Mammary epithelial cell (primary cell): ENCODE measurements at regions not wholly inside any gene's neighbourhood (a gene's known extent, or its start where the extent isn't known, plus 50 kb on each side); places are given as distances from the start of the nearest gene placed in this dataset.

Experiments used
- EZH2 ChIP-seq: IDR thresholded peaks from 2 replicates; pipeline ENCODE4 v1.6.1; 2012; ENCODE audit warnings: low read length, inconsistent platforms, borderline replicate concordance
- TF ChIP-seq, protein P1 (sequence below), 2 donors: IDR thresholded peaks in 1 of 2; conservative IDR thresholded peaks in 1 of 2; 2 replicates each; pipeline ENCODE4 v1.5.1; 2011 to 2012; ENCODE audit warnings: inconsistent platforms in 2 of 2, low read length in 2 of 2, mild to moderate bottlenecking in 2 of 2, control low read depth in 1 of 2, low read depth in 1 of 2; ENCODE audit not compliant: insufficient read depth in 1 of 2; ENCODE audit errors: extremely low read depth in 1 of 2

DNA sequence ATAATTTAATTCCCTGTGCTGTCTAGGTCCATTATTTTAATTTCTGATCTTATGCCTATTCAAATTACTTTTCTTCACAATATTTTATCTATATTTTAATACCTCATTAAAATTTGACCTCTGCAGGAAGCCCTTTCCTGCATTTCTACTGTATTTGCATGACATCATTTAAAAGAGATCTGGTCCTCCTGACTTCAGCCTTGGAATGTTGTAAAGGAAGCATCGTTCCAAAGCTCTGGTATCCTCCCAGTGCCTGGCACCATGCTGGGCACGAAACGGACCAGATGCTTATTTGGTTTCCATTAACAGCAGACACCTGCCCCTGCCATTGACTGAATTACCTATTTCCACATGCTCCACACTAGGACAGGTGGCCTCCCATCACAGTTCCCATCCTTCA, 247.5 kb downstream of the KLF6 start:
- TF ChIP-seq, protein P1, sequence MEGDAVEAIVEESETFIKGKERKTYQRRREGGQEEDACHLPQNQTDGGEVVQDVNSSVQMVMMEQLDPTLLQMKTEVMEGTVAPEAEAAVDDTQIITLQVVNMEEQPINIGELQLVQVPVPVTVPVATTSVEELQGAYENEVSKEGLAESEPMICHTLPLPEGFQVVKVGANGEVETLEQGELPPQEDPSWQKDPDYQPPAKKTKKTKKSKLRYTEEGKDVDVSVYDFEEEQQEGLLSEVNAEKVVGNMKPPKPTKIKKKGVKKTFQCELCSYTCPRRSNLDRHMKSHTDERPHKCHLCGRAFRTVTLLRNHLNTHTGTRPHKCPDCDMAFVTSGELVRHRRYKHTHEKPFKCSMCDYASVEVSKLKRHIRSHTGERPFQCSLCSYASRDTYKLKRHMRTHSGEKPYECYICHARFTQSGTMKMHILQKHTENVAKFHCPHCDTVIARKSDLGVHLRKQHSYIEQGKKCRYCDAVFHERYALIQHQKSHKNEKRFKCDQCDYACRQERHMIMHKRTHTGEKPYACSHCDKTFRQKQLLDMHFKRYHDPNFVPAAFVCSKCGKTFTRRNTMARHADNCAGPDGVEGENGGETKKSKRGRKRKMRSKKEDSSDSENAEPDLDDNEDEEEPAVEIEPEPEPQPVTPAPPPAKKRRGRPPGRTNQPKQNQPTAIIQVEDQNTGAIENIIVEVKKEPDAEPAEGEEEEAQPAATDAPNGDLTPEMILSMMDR (conservative IDR thresholded peaks at IDR 0.05 in 1 of 2, IDR thresholded peaks at IDR 0.05 in 1 of 2; ENCODE audit: extremely low read depth in 1 of 2, insufficient read depth in 1 of 2, low read depth in 1 of 2, low read length in 2 of 2), result no peak
- no peak for TF ChIP-seq EZH2
